Activated CD8-positive, alpha-beta T cell treated with anti-CD3 and anti-CD28 coated beads for 36 hours (primary cell): ENCODE measurements at regions not wholly inside any gene's neighbourhood (a gene's known extent, or its start where the extent isn't known, plus 50 kb on each side); places are given as distances from the start of the nearest gene placed in this dataset.

Experiments
- ATAC-seq: fragments of 200-7000 bp; cut with Tn5 transposase; one replicate; pipeline ENCODE4 v1.10.0; 2021; ENCODE audit warnings: mild to moderate bottlenecking, moderate library complexity
- CTCF ChIA-PET: fragments of 350-600 bp; sonication (Branson Sonifier 250); formaldehyde crosslinking; loops from one replicate; lab custom pipeline; 2021; ENCODE audit warnings: antibody characterized with exemption; lab: Charles Lee
- POLR2A ChIA-PET: fragments of 350-600 bp; sonication (Branson Sonifier 250); formaldehyde crosslinking; loops from one replicate; lab custom pipeline; 2021; ENCODE audit warnings: antibody characterized with exemption; lab: Charles Lee
- DNase-seq: peaks from one replicate; pipeline ENCODE4 v3.0.0-alpha.2; 2020
- H3K27ac Mint-ChIP-seq: one replicate; pipeline ENCODE4 v1.8.0; 2021; ENCODE audit warnings: mild to moderate bottlenecking, mixed read lengths
- H3K27me3 Mint-ChIP-seq: one replicate; pipeline ENCODE4 v1.8.0; 2021; ENCODE audit warnings: mixed read lengths
- H3K36me3 Mint-ChIP-seq: one replicate; pipeline ENCODE4 v1.8.0; 2021; ENCODE audit warnings: low read depth, mixed read lengths
- H3K4me1 Mint-ChIP-seq: one replicate; pipeline ENCODE4 v1.8.0; 2021; ENCODE audit warnings: low read depth, mixed read lengths
- H3K4me3 Mint-ChIP-seq: one replicate; pipeline ENCODE4 v1.8.0; 2021; ENCODE audit warnings: mild to moderate bottlenecking, moderate library complexity, mixed read lengths
- H3K9me3 Mint-ChIP-seq: one replicate; pipeline ENCODE4 v1.8.0; 2021; ENCODE audit warnings: mixed read lengths
- intact Hi-C: fragments of 100-400 bp; cut with micrococcal nuclease; formaldehyde crosslinking; loops from one replicate; pipeline ENCODE4 v1.10.0; 2022
- TF ChIP-seq, protein P1 (sequence below): fragments of 200-600 bp; IDR thresholded peaks from one replicate; pipeline ENCODE4 v1.8.0; 2022; ENCODE audit warnings: antibody characterized with exemption, mild to moderate bottlenecking

DNA sequence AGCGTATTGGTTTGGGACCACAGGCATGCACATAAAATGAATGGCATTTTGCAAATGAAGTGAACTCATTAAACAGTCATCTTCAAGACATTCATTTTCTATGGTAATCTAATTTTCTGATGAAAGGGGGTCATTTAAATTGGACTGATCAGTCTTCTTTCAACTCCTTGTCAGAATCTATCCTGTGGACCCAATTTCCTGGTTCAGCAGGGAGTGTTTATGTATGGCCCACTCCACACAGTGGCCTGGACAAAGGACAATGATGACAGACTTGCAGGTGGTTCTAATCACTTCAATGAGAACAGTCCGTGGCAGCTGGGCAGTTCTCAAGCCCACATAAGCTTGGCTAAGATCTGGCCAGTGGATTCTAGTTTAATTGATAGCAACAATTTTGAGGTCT lies 448.1 kb downstream of the DCDC2C start:
- H3K36me3 Mint-ChIP-seq, result no peaks in the 10 kb centered on the region
- no peaks in the 10 kb centered on the region for H3K4me1 Mint-ChIP-seq
- ChIA-PET POLR2A (no interaction called here), CTCF (no interaction called here)
- intact Hi-C loops, result no loop called here
- TF ChIP-seq, protein P1, sequence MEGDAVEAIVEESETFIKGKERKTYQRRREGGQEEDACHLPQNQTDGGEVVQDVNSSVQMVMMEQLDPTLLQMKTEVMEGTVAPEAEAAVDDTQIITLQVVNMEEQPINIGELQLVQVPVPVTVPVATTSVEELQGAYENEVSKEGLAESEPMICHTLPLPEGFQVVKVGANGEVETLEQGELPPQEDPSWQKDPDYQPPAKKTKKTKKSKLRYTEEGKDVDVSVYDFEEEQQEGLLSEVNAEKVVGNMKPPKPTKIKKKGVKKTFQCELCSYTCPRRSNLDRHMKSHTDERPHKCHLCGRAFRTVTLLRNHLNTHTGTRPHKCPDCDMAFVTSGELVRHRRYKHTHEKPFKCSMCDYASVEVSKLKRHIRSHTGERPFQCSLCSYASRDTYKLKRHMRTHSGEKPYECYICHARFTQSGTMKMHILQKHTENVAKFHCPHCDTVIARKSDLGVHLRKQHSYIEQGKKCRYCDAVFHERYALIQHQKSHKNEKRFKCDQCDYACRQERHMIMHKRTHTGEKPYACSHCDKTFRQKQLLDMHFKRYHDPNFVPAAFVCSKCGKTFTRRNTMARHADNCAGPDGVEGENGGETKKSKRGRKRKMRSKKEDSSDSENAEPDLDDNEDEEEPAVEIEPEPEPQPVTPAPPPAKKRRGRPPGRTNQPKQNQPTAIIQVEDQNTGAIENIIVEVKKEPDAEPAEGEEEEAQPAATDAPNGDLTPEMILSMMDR, result no peak
- H3K4me3 Mint-ChIP-seq, result no peak overlapping the region
- DNase-seq (no peak), ATAC-seq (no peak)
- H3K9me3 Mint-ChIP-seq, result peaks cover 6% of the 10 kb centered on the region
- no peaks in the 10 kb centered on the region for H3K27me3 Mint-ChIP-seq
- H3K27ac Mint-ChIP-seq, result no peak overlapping the region

DNA sequence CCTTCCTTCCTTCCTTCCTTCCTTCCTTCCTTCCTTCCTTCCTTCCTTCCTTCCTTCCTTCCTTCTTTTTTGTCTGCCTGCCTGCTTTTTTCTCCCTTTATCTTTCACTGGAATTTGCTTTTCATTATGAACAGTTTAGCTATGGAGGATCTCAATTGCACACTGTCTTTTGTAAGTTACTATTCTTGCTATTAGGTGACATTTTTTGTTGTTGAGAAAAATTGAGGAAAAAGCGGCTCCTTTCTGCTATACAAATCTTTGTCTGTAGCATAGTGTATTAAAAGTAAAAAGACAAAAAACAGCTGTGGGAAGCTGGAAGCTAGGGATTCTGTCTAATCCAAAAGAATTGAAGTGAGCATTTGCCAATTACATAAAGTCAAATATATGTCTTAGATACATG lies 448.7 kb downstream of the DCDC2C start:
- TF ChIP-seq, protein P1, result no peak
- no peaks in the 10 kb centered on the region for H3K4me1 Mint-ChIP-seq
- ChIA-PET POLR2A (no interaction called here), CTCF (no interaction called here)
- DNase-seq (no peak), ATAC-seq (no peak)
- peaks cover 6% of the 10 kb centered on the region for H3K9me3 Mint-ChIP-seq
- H3K27ac Mint-ChIP-seq, result no peak overlapping the region
- H3K27me3 Mint-ChIP-seq, result no peaks in the 10 kb centered on the region
- H3K4me3 Mint-ChIP-seq, result no peak overlapping the region
- intact Hi-C loops, result no loop called here
- no peaks in the 10 kb centered on the region for H3K36me3 Mint-ChIP-seq

DNA sequence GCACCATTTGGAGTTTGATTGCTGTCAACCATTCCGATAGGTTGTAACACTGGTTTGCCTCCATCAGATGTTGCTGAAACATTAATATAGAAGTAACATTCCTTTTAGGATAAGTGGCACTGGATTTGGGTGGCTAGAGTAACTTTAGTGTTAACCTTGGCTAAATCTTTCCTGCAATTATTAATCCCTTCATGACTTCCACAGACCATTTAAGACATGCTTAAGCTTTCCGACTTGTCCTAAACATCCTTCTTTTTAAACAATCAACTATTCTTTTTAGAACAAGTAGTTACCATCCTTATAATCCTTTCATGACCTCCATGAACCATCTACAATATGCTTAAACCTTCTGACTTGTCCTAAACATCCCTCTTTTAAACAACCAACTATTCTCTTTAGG lies 465.5 kb downstream of the DCDC2C start:
- peaks cover 6% of the 10 kb centered on the region for H3K9me3 Mint-ChIP-seq
- H3K27me3 Mint-ChIP-seq, result no peaks in the 10 kb centered on the region
- H3K36me3 Mint-ChIP-seq, result no peaks in the 10 kb centered on the region
- intact Hi-C loops, result no loop called here
- H3K4me3 Mint-ChIP-seq, result no peak overlapping the region
- TF ChIP-seq, protein P1, result no peak
- no peak overlapping the region for H3K27ac Mint-ChIP-seq
- ChIA-PET CTCF (no interaction called here), POLR2A (no interaction called here)
- no peaks in the 10 kb centered on the region for H3K4me1 Mint-ChIP-seq
- no peak for ATAC-seq
- no peak for DNase-seq

DNA sequence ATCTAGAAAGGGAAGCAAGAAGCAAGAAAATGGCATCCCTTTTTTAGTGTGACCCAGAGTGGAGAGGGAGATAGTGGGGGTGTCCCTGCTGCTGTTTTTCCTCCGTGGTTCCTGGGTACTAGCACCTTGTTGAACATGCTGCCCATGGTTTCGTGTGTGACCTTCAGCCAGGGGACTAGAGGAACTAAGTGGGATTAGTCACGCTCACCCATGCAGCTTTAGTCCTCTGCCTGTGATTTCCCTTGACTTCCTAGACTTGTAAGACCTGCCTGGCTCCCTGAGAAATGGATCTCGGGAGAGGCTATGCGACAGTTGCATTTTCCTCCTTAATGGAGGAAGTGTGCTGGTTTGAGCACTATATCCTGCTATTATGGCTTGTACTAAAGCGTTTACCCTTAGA lies 471.4 kb downstream of the DCDC2C start:
- TF ChIP-seq, protein P1, result no peak
- ChIA-PET CTCF (no interaction called here), POLR2A (no interaction called here)
- Mint-ChIP-seq H3K27ac (no peak overlapping the region), H3K27me3 (no peaks in the 10 kb centered on the region), H3K4me3 (no peak overlapping the region), H3K36me3 (no peaks in the 10 kb centered on the region), H3K9me3 (peaks cover 12% of the 10 kb centered on the region), H3K4me1 (no peaks in the 10 kb centered on the region)
- ATAC-seq (no peak), DNase-seq (no peak)
- intact Hi-C loops, result no loop called here

DNA sequence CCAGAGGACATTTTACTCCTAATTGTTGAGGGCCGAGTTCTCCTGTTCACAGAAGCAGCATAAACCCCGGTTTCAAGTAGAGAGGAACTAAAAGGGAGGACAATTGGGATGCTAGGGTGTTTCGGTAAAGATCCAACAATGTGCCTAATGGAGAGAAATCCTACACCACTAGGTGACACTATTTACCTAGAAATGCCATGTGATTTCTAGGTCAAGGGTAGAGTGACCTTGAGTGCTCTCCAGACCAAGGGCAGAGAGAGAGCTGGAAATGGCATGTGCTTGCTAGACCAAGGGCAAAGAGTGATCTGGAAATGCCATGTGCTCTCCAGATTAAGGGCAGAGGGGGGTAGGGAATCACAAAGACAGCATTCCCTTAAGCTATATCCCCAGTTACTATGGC lies 472.0 kb downstream of the DCDC2C start:
- DNase-seq (no peak), ATAC-seq (no peak)
- CTCF ChIA-PET, result no interaction called here
- TF ChIP-seq, protein P1, result no peak
- H3K27ac Mint-ChIP-seq, result no peak overlapping the region
- peaks cover 11% of the 10 kb centered on the region for H3K9me3 Mint-ChIP-seq
- no peak overlapping the region for H3K4me3 Mint-ChIP-seq
- no peaks in the 10 kb centered on the region for H3K4me1 Mint-ChIP-seq
- no peaks in the 10 kb centered on the region for H3K27me3 Mint-ChIP-seq
- no peaks in the 10 kb centered on the region for H3K36me3 Mint-ChIP-seq
- POLR2A ChIA-PET, result no interaction called here
- intact Hi-C loops, result no loop called here
